GM23248 (cell line): ENCODE measurements at regions not wholly inside any gene's neighbourhood (a gene's known extent, or its start where the extent isn't known, plus 50 kb on each side); places are given as distances from the start of the nearest gene placed in this dataset.
A peak's percentile ranks its signal among the peaks of the same experiment; 100 is the strongest.

ENCODE experiments used
- DNase-seq: peaks from one replicate; pipeline ENCODE4 v3.0.0-alpha.2; 2015
- H2AFZ ChIP-seq: fragments of 200-600 bp; sonication (generic); 2 replicates; pipeline ENCODE4 v1.6.1; 2016; ENCODE audit warnings: antibody characterized with exemption
- H3F3A ChIP-seq: fragments of 200-600 bp; sonication (generic); 2 replicates; pipeline ENCODE4 v1.6.1; 2016; ENCODE audit warnings: mild to moderate bottlenecking, antibody characterized with exemption, mixed run types; ENCODE audit not compliant: insufficient read depth
- H3K27ac ChIP-seq: fragments of 200-600 bp; sonication (generic); 2 replicates; pipeline ENCODE4 v1.5.1; 2016; ENCODE audit warnings: mild to moderate bottlenecking
- H3K27me3 ChIP-seq: fragments of 200-600 bp; sonication (generic); replicated peaks from 2 replicates; pipeline ENCODE4 v1.6.1; 2016; ENCODE audit warnings: mild to moderate bottlenecking; ENCODE audit not compliant: insufficient read depth
- H3K36me3 ChIP-seq: fragments of 200-600 bp; sonication (generic); 2 replicates; pipeline ENCODE4 v1.6.1; 2016; ENCODE audit warnings: low read depth, mild to moderate bottlenecking
- H3K4me1 ChIP-seq: fragments of 200-600 bp; sonication (generic); 2 replicates; pipeline ENCODE4 v1.6.1; 2016; ENCODE audit warnings: mild to moderate bottlenecking; ENCODE audit not compliant: insufficient read depth
- H3K4me2 ChIP-seq: fragments of 200-600 bp; sonication (generic); one replicate; pipeline ENCODE4 v1.6.1; 2016; ENCODE audit warnings: mild to moderate bottlenecking; ENCODE audit not compliant: unreplicated experiment
- H3K4me3 ChIP-seq: fragments of 200-600 bp; sonication (generic); 2 replicates; pipeline ENCODE4 v1.5.1; 2016; ENCODE audit warnings: mild to moderate bottlenecking
- H3K79me2 ChIP-seq: fragments of 200-600 bp; sonication (generic); 2 replicates; pipeline ENCODE4 v1.6.1; 2016; ENCODE audit warnings: mild to moderate bottlenecking; ENCODE audit not compliant: insufficient read depth
- H3K9ac ChIP-seq: fragments of 200-600 bp; sonication (generic); 2 replicates; pipeline ENCODE4 v1.6.1; 2016; ENCODE audit warnings: mild to moderate bottlenecking
- H3K9me2 ChIP-seq: fragments of 200-600 bp; sonication (generic); 2 replicates; pipeline ENCODE4 v1.6.1; 2016; ENCODE audit warnings: mixed run types, mild to moderate bottlenecking, moderate library complexity; ENCODE audit not compliant: insufficient read depth
- H3K9me3 ChIP-seq: fragments of 200-600 bp; sonication (generic); one replicate; pipeline ENCODE4 v1.6.1; 2017; ENCODE audit warnings: low read depth
- H4K20me1 ChIP-seq: fragments of 200-600 bp; sonication (generic); 2 replicates; pipeline ENCODE4 v1.6.0; 2016; ENCODE audit not compliant: insufficient read depth
- EZH2 ChIP-seq: fragments of 200-600 bp; sonication (generic); IDR thresholded peaks from 2 replicates; pipeline ENCODE4 v1.6.1; 2018; ENCODE audit warnings: antibody characterized with exemption, mild to moderate bottlenecking; ENCODE audit not compliant: insufficient read depth, poor library complexity, severe bottlenecking
- EZH2phosphoT487 ChIP-seq: fragments of 200-600 bp; sonication (generic); IDR thresholded peaks from 2 replicates; pipeline ENCODE4 v1.6.1; 2018; ENCODE audit warnings: antibody characterized with exemption, moderate library complexity, mild to moderate bottlenecking, low read depth; ENCODE audit not compliant: insufficient read depth
- WGBS, 2 experiments: methylation state at CpG; one replicate each; pipeline ENCODE4 v1.1.6; 2015 to 2017; ENCODE audit warnings: low lambda C conversion rate in 2 of 2, low coverage in 1 of 2; ENCODE audit errors: missing lambda C conversion rate in 2 of 2; 5-methylcytosine and 5-hydroxymethylcytosine counted together
- in situ Hi-C: fragments of 300-500 bp; cut with MboI; formaldehyde crosslinking; loops from 2 replicates; pipeline ENCODE4 v1.15.0; 2020

GRCh38 chr3:178184833-178185232 is 351.4 kb upstream of the KCNMB2 start:
- H3K9me3 ChIP-seq, result no peaks in the 10 kb centered on the region
- no peak overlapping the region for H3K9ac ChIP-seq
- H3K4me2 ChIP-seq, result no peak overlapping the region
- no peak overlapping the region for H3K4me3 ChIP-seq
- H3K36me3 ChIP-seq, result no peaks in the 10 kb centered on the region
- H4K20me1 ChIP-seq, result no peaks in the 10 kb centered on the region
- WGBS, 2 experiments, result 90 to 98% methylated on average over 2 of the region's 2 CpGs
- no peak for DNase-seq
- no peaks in the 10 kb centered on the region for H3F3A ChIP-seq
- no peaks in the 10 kb centered on the region for H3K79me2 ChIP-seq
- no peaks in the 10 kb centered on the region for H3K4me1 ChIP-seq
- no peak overlapping the region for H3K27ac ChIP-seq
- TF ChIP-seq EZH2 (no peak), EZH2phosphoT487 (no peak)
- no peak overlapping the region for H2AFZ ChIP-seq
- in situ Hi-C loops, result no loop called here
- no peaks in the 10 kb centered on the region for H3K27me3 ChIP-seq
- H3K9me2 ChIP-seq, result no peaks in the 10 kb centered on the region

- Histone ChIP-seq H4K20me1 (no peaks in the 10 kb centered on the region), H3F3A (no peaks in the 10 kb centered on the region), H3K79me2 (no peaks in the 10 kb centered on the region), H3K4me1 (no peaks in the 10 kb centered on the region), H3K27me3 (no peaks in the 10 kb centered on the region), H2AFZ (no peak overlapping the region), H3K9me2 (no peaks in the 10 kb centered on the region), H3K27ac (no peak overlapping the region), H3K36me3 (no peaks in the 10 kb centered on the region), H3K9me3 (no peaks in the 10 kb centered on the region), H3K4me2 (no peak overlapping the region), H3K9ac (no peak overlapping the region), H3K4me3 (no peak overlapping the region)
- in situ Hi-C loops, result no loop called here
- TF ChIP-seq EZH2 (no peak), EZH2phosphoT487 (no peak)
- no peak for DNase-seq
- 92 to 96% methylated on average over 4 of the region's 4 CpGs for WGBS, 2 experiments
Observed at GRCh38 chr3:178186666-178187065, 349.6 kb upstream of the KCNMB2 start.

- no peak for DNase-seq
- no peaks in the 10 kb centered on the region for H3K27me3 ChIP-seq
- no peak overlapping the region for H3K4me3 ChIP-seq
- no peak overlapping the region for H3K9ac ChIP-seq
- peak overlapping the region; percentile 18; the same call in 1 of the 2 replicates for H2AFZ ChIP-seq
- no peaks in the 10 kb centered on the region for H3K4me1 ChIP-seq
- no peaks in the 10 kb centered on the region for H3K36me3 ChIP-seq
- in situ Hi-C loops, result no loop called here
- H3K4me2 ChIP-seq, result no peak overlapping the region
- H3K27ac ChIP-seq, result no peak overlapping the region
- 68 to 71% methylated on average over 3 of the region's 3 CpGs for WGBS, 2 experiments
- H3F3A ChIP-seq, result 0 out of 2 replicates have a peak, but pooled peaks cover 1% of the 10 kb centered on the region
- TF ChIP-seq EZH2phosphoT487, result no peak
- no peaks in the 10 kb centered on the region for H3K9me3 ChIP-seq
- H4K20me1 ChIP-seq, result no peaks in the 10 kb centered on the region
- H3K9me2 ChIP-seq, result no peaks in the 10 kb centered on the region
- no peaks in the 10 kb centered on the region for H3K79me2 ChIP-seq
Observed at GRCh38 chr3:178189854-178190253, 346.4 kb upstream of the KCNMB2 start.

- peaks cover 24% of the 10 kb centered on the region; the same call in 1 of the 2 replicates for H3F3A ChIP-seq
- H3K27ac ChIP-seq, result no peak overlapping the region
- peaks cover 36% of the 10 kb centered on the region for H3K4me1 ChIP-seq
- H3K79me2 ChIP-seq, result no peaks in the 10 kb centered on the region
- H3K4me2 ChIP-seq, result no peak overlapping the region
- in situ Hi-C loops, result no loop called here
- no peaks in the 10 kb centered on the region for H3K9me2 ChIP-seq
- H3K4me3 ChIP-seq, result no peak overlapping the region
- H3K27me3 ChIP-seq, result no peaks in the 10 kb centered on the region
- TF ChIP-seq EZH2phosphoT487 (no peak), EZH2 (no peak)
- H3K36me3 ChIP-seq, result no peaks in the 10 kb centered on the region
- no peak overlapping the region for H2AFZ ChIP-seq
- WGBS, 2 experiments, result 84 to 94% methylated on average over 1 of the region's 1 CpG
- H3K9me3 ChIP-seq, result no peaks in the 10 kb centered on the region
- H3K9ac ChIP-seq, result no peak overlapping the region
- no peak for DNase-seq
- no peaks in the 10 kb centered on the region for H4K20me1 ChIP-seq
Observed at GRCh38 chr3:178193846-178194245, 342.4 kb upstream of the KCNMB2 start.

- DNase-seq, result no peak
- H3K9me3 ChIP-seq, result no peaks in the 10 kb centered on the region
- H2AFZ ChIP-seq, result no peak overlapping the region
Observed at GRCh38 chr3:178194539-178194938, 341.7 kb upstream of the KCNMB2 start.

More at GRCh38 chr3:178194539-178194938, 341.7 kb upstream of the KCNMB2 start:
- Histone ChIP-seq H3K4me1 (peaks cover 36% of the 10 kb centered on the region), H3K4me2 (no peak overlapping the region), H3K4me3 (no peak overlapping the region), H3K9me2 (no peaks in the 10 kb centered on the region), H3K9ac (no peak overlapping the region), H3K79me2 (no peaks in the 10 kb centered on the region), H3K27me3 (no peaks in the 10 kb centered on the region), H3K27ac (no peak overlapping the region), H3K36me3 (no peaks in the 10 kb centered on the region), H4K20me1 (no peaks in the 10 kb centered on the region), H3F3A (peaks cover 24% of the 10 kb centered on the region; the same call in 1 of the 2 replicates)
- 99% methylated on average over 4 of the region's 4 CpGs for WGBS, 2 experiments
- in situ Hi-C loops, result no loop called here
- TF ChIP-seq EZH2 (no peak), EZH2phosphoT487 (no peak)
